Fibroblast of skin of abdomen (primary cell): ENCODE measurements at regions not wholly inside any gene's neighbourhood (a gene's known extent, or its start where the extent isn't known, plus 50 kb on each side); places are given as distances from the start of the nearest gene placed in this dataset.

Experiments used
- DNase-seq: peaks from one replicate; pipeline ENCODE4 v3.0.0-alpha.2; 2013

GRCh38 chr6:139605350-139605749 is 230.9 kb upstream of the CITED2 start:
- peak; percentile 63 for DNase-seq

- DNase-seq, result no peak
Measured at GRCh38 chr6:139603581-139603980, 229.1 kb upstream of the CITED2 start.

- DNase-seq, result no peak
Measured at GRCh38 chr6:139602577-139602976, 228.1 kb upstream of the CITED2 start.

- DNase-seq, result no peak
Measured at GRCh38 chr6:139600919-139601475, 226.5 kb upstream of the CITED2 start.

- no peak for DNase-seq
Measured at GRCh38 chr6:139600343-139600742, 225.9 kb upstream of the CITED2 start.

GRCh38 chr6:139597771-139598755 is 223.6 kb upstream of the CITED2 start:
- peak; percentile 98 for DNase-seq

GRCh38 chr6:139597087-139597763 is 222.8 kb upstream of the CITED2 start:
- no peak for DNase-seq

- DNase-seq, result peak; percentile 70
Measured at GRCh38 chr6:139595183-139595582, 220.7 kb upstream of the CITED2 start.

- no peak for DNase-seq
Measured at GRCh38 chr6:139594333-139594965, 220.0 kb upstream of the CITED2 start.

GRCh38 chr6:139593081-139593480 is 218.6 kb upstream of the CITED2 start:
- DNase-seq, result no peak

GRCh38 chr6:139592011-139592410 is 217.6 kb upstream of the CITED2 start:
- no peak for DNase-seq

GRCh38 chr6:139591075-139591865 is 216.8 kb upstream of the CITED2 start:
- no peak for DNase-seq

- no peak for DNase-seq
Measured at GRCh38 chr6:139590206-139590605, 215.8 kb upstream of the CITED2 start.

GRCh38 chr6:139588734-139589593 is 214.5 kb upstream of the CITED2 start:
- peak; percentile 82 for DNase-seq

GRCh38 chr6:139588076-139588639 is 213.7 kb upstream of the CITED2 start:
- DNase-seq, result no peak

GRCh38 chr6:139587469-139587868 is 213.0 kb upstream of the CITED2 start:
- DNase-seq, result peak; percentile 94

- no peak for DNase-seq
Measured at GRCh38 chr6:139586273-139586672, 211.8 kb upstream of the CITED2 start.

- DNase-seq, result no peak
Measured at GRCh38 chr6:139584599-139584998, 210.2 kb upstream of the CITED2 start.

GRCh38 chr6:139583420-139583819 is 209.0 kb upstream of the CITED2 start:
- DNase-seq, result no peak

GRCh38 chr6:139582956-139583355 is 208.5 kb upstream of the CITED2 start:
- DNase-seq, result no peak

GRCh38 chr6:139581485-139581865 is 207.0 kb upstream of the CITED2 start:
- DNase-seq, result no peak
